ENCODE measurements at regions not wholly inside any gene's neighbourhood (a gene's known extent, or its start where the extent isn't known, plus 50 kb on each side); places are given as distances from the start of the nearest gene placed in this dataset.
A peak's percentile ranks its signal among the peaks of the same experiment; 100 is the strongest.

DNA sequence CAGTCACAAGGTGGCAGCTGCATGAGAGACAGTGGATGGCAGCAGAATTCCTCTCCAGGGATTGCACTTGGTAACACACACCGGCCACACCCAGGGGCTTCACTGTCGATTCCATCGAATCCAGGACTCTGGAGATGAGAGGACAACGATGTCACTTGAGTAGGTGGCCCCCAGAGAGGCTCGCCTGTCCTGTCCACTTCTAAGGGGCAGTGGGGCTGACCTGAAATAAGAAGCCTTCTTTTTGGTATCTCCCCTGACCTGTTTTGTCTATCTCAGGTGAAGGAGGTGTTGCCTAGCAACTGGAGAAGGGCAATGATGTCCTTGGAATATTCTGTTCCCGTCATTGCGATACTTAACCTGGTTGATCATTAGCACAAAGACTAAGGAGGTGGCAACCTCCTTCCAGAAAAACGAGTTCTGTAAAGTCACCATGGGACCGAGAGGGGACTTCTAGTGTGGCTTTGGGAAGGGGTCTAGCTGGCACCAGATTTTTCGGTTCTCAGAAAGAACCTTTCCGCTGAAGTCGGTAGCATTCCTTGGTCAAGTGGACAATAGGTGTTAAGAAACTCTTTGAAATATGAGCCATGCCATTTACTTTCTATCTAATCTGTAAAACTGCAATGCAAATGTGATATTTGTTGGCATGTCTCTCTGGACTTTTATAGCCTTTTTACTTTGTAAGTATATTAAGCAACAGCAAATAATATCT is 85.2 kb upstream of the TMPRSS2 start:
- Histone ChIP-seq H3K4me3 (ENCODE audit: extremely low read depth in 1 of 4, insufficient read depth in 2 of 4, low read depth in 3 of 4, low read length in 4 of 4) (no peak overlapping the region), H2BK15ac (ENCODE audit: low read length) (no peak overlapping the region; the same call in 1 of the 2 replicates), H2BK120ac (replicated peaks; ENCODE audit: low read depth, low read length) (no peak overlapping the region), H4K91ac (replicated peaks; ENCODE audit: insufficient read length, low read length) (no peak overlapping the region), H2BK20ac (ENCODE audit: low read length) (no peak overlapping the region), H4K5ac (ENCODE audit: insufficient read length, low read depth, low read length) (no peak overlapping the region), H3K23ac (ENCODE audit: insufficient read length) (no peak overlapping the region), H2AFZ (ENCODE audit: low read length) (no peak overlapping the region), H3K79me1 (ENCODE audit: low read depth, low read length) (no peaks in the 10 kb centered on the region), H3K27me3 (replicated peaks in 1 of 4; ENCODE audit: control insufficient read depth in 3 of 4, extremely low read depth in 1 of 4, insufficient read depth in 3 of 4, low read length in 3 of 4) (no peaks in the 10 kb centered on the region), H3K18ac (ENCODE audit: extremely low read depth, low read length) (no peak overlapping the region; the same call in 1 of the 2 replicates), H3K79me2 (ENCODE audit: control insufficient read depth in 1 of 2, insufficient read depth in 2 of 2, low read length in 2 of 2) (no peaks in the 10 kb centered on the region), H3K56ac (replicated peaks; ENCODE audit: insufficient read length, low read depth, low read length) (no peak overlapping the region), H3K36me3 (ENCODE audit: control insufficient read depth in 2 of 4, insufficient read depth in 4 of 4, low read length in 3 of 4) (no peaks in the 10 kb centered on the region), H2AK5ac (ENCODE audit: low read depth, low read length) (no peak overlapping the region), H2BK5ac (ENCODE audit: low read depth, low read length) (no peak overlapping the region), H3K4ac (replicated peaks; ENCODE audit: insufficient read length, low read depth, low read length) (no peak overlapping the region), H3K27ac (ENCODE audit: low read depth, low read length) (no peak overlapping the region), H3K4me1 (replicated peaks in 1 of 4; ENCODE audit: control insufficient read depth in 3 of 4, insufficient read depth in 4 of 4, low read length in 3 of 4) (peaks cover 4 to 16% (median 10%) of the 10 kb centered on the region in 4 experiments; a peak in 5 of 7 replicates), H3K14ac (ENCODE audit: insufficient read length) (no peak overlapping the region), H3K9ac (replicated peaks in 1 of 4; ENCODE audit: extremely low read depth in 1 of 4, low read depth in 3 of 4, low read length in 3 of 4) (no peak overlapping the region), H3K23me2 (ENCODE audit: low read depth, low read length) (no peaks in the 10 kb centered on the region), H3K4me2 (ENCODE audit: insufficient read depth in 1 of 2, low read depth in 2 of 2, low read length in 2 of 2) (no peak overlapping the region), H2BK12ac (ENCODE audit: low read depth, low read length) (0 out of 2 replicates have a peak overlapping the region, but pooled peaks have one; percentile 22), H4K20me1 (replicated peaks in 1 of 2; ENCODE audit: control insufficient read depth in 1 of 2, insufficient read depth in 2 of 2, low read length in 2 of 2) (peaks cover 0 to 2% of the 10 kb centered on the region in 2 experiments), H4K8ac (ENCODE audit: extremely low read depth, insufficient read depth, low read length) (no peak overlapping the region), H3K9me3 (ENCODE audit: insufficient read depth in 2 of 2, low read depth in 1 of 2, low read length in 1 of 2) (no peaks in the 10 kb centered on the region; a peak in 1 of 4 replicates)
- ChIA-PET POLR2A (ENCODE audit: partially characterized antibody) (no interaction called here), CTCF (ENCODE audit: partially characterized antibody) (interaction anchor here (1.1 kb wide), 2 partner anchors 20 to 309 kb away, joined by 4 read pairs; no protein-coding TSS in a partner anchor)
- TF ChIP-seq SAP30 (IDR thresholded peaks at IDR 0.05; ENCODE audit: insufficient read depth, insufficient replicate concordance, low read length) (no peak), CBX5 (IDR thresholded peaks at IDR 0.05; ENCODE audit: low read depth, low read length) (no peak), EP300 (IDR thresholded peaks at IDR 0.05; ENCODE audit: borderline replicate concordance in 1 of 2, low read depth in 2 of 2, low read length in 2 of 2) (no peak), POU5F1 (IDR thresholded peaks at IDR 0.05; ENCODE audit: low read depth, low read length) (no peak), RXRA (IDR thresholded peaks at IDR 0.05; ENCODE audit: insufficient read depth, low read depth, low read length) (no peak)
- FAIRE-seq (no peak), DNase-seq (ENCODE audit: low read depth in 1 of 2, low spot score in 2 of 2) (peak in 1 of 2 experiments; percentile 32)
- WGBS, 2 experiments (ENCODE audit: extremely low coverage in 1 of 2, insufficient coverage in 1 of 2, insufficient read length in 1 of 2, insufficient replicate concordance in 2 of 2, low coverage in 1 of 2, low lambda C conversion rate in 2 of 2, missing lambda C conversion rate in 1 of 2): 84% methylated on average over 11 of the region's 12 CpGs; no CpG with 5 or more reads in 1 of the 2 experiments

All from H1 (cell line).